ENCODE measurements at regions not wholly inside any gene's neighbourhood (a gene's known extent, or its start where the extent isn't known, plus 50 kb on each side); places are given as distances from the start of the nearest gene placed in this dataset.

- TF ChIP-seq, protein P1, sequence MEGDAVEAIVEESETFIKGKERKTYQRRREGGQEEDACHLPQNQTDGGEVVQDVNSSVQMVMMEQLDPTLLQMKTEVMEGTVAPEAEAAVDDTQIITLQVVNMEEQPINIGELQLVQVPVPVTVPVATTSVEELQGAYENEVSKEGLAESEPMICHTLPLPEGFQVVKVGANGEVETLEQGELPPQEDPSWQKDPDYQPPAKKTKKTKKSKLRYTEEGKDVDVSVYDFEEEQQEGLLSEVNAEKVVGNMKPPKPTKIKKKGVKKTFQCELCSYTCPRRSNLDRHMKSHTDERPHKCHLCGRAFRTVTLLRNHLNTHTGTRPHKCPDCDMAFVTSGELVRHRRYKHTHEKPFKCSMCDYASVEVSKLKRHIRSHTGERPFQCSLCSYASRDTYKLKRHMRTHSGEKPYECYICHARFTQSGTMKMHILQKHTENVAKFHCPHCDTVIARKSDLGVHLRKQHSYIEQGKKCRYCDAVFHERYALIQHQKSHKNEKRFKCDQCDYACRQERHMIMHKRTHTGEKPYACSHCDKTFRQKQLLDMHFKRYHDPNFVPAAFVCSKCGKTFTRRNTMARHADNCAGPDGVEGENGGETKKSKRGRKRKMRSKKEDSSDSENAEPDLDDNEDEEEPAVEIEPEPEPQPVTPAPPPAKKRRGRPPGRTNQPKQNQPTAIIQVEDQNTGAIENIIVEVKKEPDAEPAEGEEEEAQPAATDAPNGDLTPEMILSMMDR (IDR thresholded peaks at IDR 0.05; ENCODE audit: low read length): no peak
- TF ChIP-seq EZH2 (IDR thresholded peaks at IDR 0.05; ENCODE audit: borderline replicate concordance, low read length): no peak
- Histone ChIP-seq H3F3A (ENCODE audit: insufficient read depth, low read length) (no peaks in the 10 kb centered on the region), H3K27me3 (ENCODE audit: insufficient read depth, low read length) (no peaks in the 10 kb centered on the region), H3K27ac (ENCODE audit: low read depth, low read length, poor library complexity, severe bottlenecking) (no peak overlapping the region), H4K20me1 (ENCODE audit: insufficient read depth, low read length) (no peaks in the 10 kb centered on the region), H3K4me1 (ENCODE audit: insufficient read depth, low read length, severe bottlenecking) (no peaks in the 10 kb centered on the region), H2AFZ (ENCODE audit: low read length) (no peak overlapping the region), H3K4me3 (ENCODE audit: low read depth, low read length, poor library complexity, severe bottlenecking) (no peak overlapping the region), H3K36me3 (ENCODE audit: insufficient read depth, low read length) (no peaks in the 10 kb centered on the region), H3K4me2 (ENCODE audit: low read length) (no peak overlapping the region), H3K79me2 (ENCODE audit: insufficient read depth, low read length) (no peaks in the 10 kb centered on the region), H3K9me3 (ENCODE audit: low read length) (no peaks in the 10 kb centered on the region), H3K9ac (ENCODE audit: low read length) (no peak overlapping the region), H3K9me2 (ENCODE audit: low read depth, low read length) (no peaks in the 10 kb centered on the region)
Measured at GRCh38 chr7:37532636-37533035, 84.0 kb upstream of the ELMO1 start.

- Histone ChIP-seq H3K79me2 (ENCODE audit: insufficient read depth, low read length) (no peaks in the 10 kb centered on the region), H3F3A (ENCODE audit: insufficient read depth, low read length) (no peaks in the 10 kb centered on the region), H2AFZ (ENCODE audit: low read length) (no peak overlapping the region), H3K4me1 (ENCODE audit: insufficient read depth, low read length, severe bottlenecking) (no peaks in the 10 kb centered on the region), H3K36me3 (ENCODE audit: insufficient read depth, low read length) (no peaks in the 10 kb centered on the region), H3K27me3 (ENCODE audit: insufficient read depth, low read length) (no peaks in the 10 kb centered on the region), H3K27ac (ENCODE audit: low read depth, low read length, poor library complexity, severe bottlenecking) (no peak overlapping the region), H3K9ac (ENCODE audit: low read length) (no peak overlapping the region), H3K9me2 (ENCODE audit: low read depth, low read length) (no peaks in the 10 kb centered on the region), H3K9me3 (ENCODE audit: low read length) (no peaks in the 10 kb centered on the region), H3K4me2 (ENCODE audit: low read length) (no peak overlapping the region), H3K4me3 (ENCODE audit: low read depth, low read length, poor library complexity, severe bottlenecking) (no peak overlapping the region), H4K20me1 (ENCODE audit: insufficient read depth, low read length) (no peaks in the 10 kb centered on the region)
- no peak for TF ChIP-seq EZH2 (IDR thresholded peaks at IDR 0.05; ENCODE audit: borderline replicate concordance, low read length)
- TF ChIP-seq, protein P1 (IDR thresholded peaks at IDR 0.05; ENCODE audit: low read length): no peak
Measured at GRCh38 chr7:37534893-37535610, 86.4 kb upstream of the ELMO1 start.

DNA sequence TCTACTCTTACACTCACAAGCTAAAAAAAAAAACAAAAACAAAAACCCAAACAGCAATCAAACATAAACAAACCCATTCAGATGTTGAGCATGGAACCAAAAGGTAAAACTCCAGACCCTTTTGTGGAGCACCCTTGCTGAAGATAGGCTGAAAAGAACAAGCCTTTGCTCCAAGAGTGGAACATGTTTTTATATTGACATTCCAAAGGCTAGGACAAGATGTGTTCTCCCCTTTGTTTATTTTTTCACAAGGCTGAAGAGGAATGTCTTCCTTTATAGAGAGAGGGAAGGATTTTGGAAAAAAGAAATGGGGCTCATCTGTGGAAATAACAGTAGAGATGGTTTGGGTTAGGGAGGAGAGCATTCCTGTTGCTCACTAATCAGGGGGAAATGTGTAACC lies 87.2 kb upstream of the ELMO1 start:
- no peak overlapping the region for H3K4me3 ChIP-seq (ENCODE audit: low read depth, low read length, poor library complexity, severe bottlenecking)
- H3K9me3 ChIP-seq (ENCODE audit: low read length): no peaks in the 10 kb centered on the region
- no peaks in the 10 kb centered on the region for H3K36me3 ChIP-seq (ENCODE audit: insufficient read depth, low read length)
- H3K4me2 ChIP-seq (ENCODE audit: low read length): no peak overlapping the region
- H3K27ac ChIP-seq (ENCODE audit: low read depth, low read length, poor library complexity, severe bottlenecking): no peak overlapping the region
- H3F3A ChIP-seq (ENCODE audit: insufficient read depth, low read length): no peaks in the 10 kb centered on the region
- H3K27me3 ChIP-seq (ENCODE audit: insufficient read depth, low read length): no peaks in the 10 kb centered on the region
- TF ChIP-seq, protein P1 (IDR thresholded peaks at IDR 0.05; ENCODE audit: low read length): no peak
- no peak for TF ChIP-seq EZH2 (IDR thresholded peaks at IDR 0.05; ENCODE audit: borderline replicate concordance, low read length)
- H3K4me1 ChIP-seq (ENCODE audit: insufficient read depth, low read length, severe bottlenecking): no peaks in the 10 kb centered on the region
- H2AFZ ChIP-seq (ENCODE audit: low read length): no peak overlapping the region
- no peaks in the 10 kb centered on the region for H3K79me2 ChIP-seq (ENCODE audit: insufficient read depth, low read length)
- no peaks in the 10 kb centered on the region for H3K9me2 ChIP-seq (ENCODE audit: low read depth, low read length)
- H4K20me1 ChIP-seq (ENCODE audit: insufficient read depth, low read length): no peaks in the 10 kb centered on the region
- no peak overlapping the region for H3K9ac ChIP-seq (ENCODE audit: low read length)
